WTC11 (cell line): ENCODE measurements at regions not wholly inside any gene's neighbourhood (a gene's known extent, or its start where the extent isn't known, plus 50 kb on each side); places are given as distances from the start of the nearest gene placed in this dataset.

Experiments used
- NFE2L1 ChIP-seq: sonication (generic); formaldehyde crosslinking; IDR thresholded peaks from 2 replicates; pipeline ENCODE4 v1.8.1; 2023; ENCODE audit warnings: missing genetic modification reagents
- ZBTB21 ChIP-seq: sonication (generic); formaldehyde crosslinking; IDR thresholded peaks from 2 replicates; pipeline ENCODE4 v1.8.1; 2023; ENCODE audit warnings: mild to moderate bottlenecking, missing genetic modification reagents, borderline replicate concordance
- TF ChIP-seq, protein P1 (sequence below): fragments of 200-600 bp; IDR thresholded peaks from 2 replicates; pipeline ENCODE4 v1.8.0; 2022; ENCODE audit warnings: antibody characterized with exemption

DNA sequence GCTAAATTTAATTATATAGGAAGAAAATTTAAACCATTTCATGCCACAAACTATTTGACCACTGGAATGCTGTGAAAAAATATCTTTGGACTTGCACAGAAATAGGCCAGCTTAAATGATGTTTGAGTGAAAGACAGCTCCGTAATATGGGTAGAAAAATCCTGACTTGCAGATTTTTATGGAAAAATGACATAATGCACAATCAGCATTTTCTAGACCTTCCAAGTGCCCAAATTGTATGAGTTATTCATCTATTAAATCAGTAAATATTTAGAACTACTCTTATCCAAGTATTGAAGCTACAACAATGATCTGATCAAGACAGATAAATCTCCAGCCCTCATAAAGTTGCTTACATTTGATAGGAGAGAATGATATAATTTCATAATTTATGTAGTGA lies 691.1 kb upstream of the DDX18 start:
- TF ChIP-seq, protein P1, sequence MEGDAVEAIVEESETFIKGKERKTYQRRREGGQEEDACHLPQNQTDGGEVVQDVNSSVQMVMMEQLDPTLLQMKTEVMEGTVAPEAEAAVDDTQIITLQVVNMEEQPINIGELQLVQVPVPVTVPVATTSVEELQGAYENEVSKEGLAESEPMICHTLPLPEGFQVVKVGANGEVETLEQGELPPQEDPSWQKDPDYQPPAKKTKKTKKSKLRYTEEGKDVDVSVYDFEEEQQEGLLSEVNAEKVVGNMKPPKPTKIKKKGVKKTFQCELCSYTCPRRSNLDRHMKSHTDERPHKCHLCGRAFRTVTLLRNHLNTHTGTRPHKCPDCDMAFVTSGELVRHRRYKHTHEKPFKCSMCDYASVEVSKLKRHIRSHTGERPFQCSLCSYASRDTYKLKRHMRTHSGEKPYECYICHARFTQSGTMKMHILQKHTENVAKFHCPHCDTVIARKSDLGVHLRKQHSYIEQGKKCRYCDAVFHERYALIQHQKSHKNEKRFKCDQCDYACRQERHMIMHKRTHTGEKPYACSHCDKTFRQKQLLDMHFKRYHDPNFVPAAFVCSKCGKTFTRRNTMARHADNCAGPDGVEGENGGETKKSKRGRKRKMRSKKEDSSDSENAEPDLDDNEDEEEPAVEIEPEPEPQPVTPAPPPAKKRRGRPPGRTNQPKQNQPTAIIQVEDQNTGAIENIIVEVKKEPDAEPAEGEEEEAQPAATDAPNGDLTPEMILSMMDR, result no peak
- TF ChIP-seq NFE2L1 (CRISPR knock-in tag) (no peak), ZBTB21 (CRISPR knock-in tag) (no peak)
